ENCODE measurements at regions not wholly inside any gene's neighbourhood (a gene's known extent, or its start where the extent isn't known, plus 50 kb on each side); places are given as distances from the start of the nearest gene placed in this dataset.

DNA sequence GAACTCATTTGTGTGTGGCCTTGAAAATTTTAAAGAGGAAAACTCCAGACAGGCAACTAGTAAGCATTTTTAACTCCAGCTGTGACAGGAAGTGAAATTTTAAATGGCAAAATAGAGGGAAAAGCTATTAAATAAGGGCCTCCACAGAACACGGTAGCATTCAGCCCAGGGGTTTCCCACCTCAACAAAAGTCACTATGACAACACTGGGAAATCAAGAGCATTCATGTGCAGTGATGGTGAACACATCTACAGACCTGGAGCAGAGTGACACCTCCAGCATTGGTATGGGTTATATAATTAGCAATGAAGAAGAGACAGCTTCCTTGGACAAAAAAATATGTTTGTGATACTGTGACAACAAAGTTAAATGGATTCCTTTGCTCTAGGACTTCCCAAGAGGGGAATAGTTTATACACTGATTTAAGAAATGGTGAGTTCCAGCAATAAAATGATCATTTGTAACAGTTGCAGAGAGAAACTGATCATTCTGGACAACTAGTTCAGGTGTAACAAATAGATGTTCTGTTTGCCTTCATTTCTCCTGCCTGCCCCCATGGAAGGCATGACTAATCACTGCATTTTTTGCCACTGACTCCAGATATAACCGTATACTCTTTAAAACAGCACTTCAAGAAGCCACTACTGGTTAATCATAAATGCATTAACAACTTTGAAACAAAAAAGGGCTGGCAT is 93.3 kb upstream of the SLC44A1 start:
- no peak for DNase-seq

GRCh38 chr9:105151686-105151995 is 92.8 kb upstream of the SLC44A1 start:
- no peak for DNase-seq

- DNase-seq, result no peak
These were observed 89.7 kb upstream of the SLC44A1 start for GRCh38 chr9:105154723-105155191.

DNA sequence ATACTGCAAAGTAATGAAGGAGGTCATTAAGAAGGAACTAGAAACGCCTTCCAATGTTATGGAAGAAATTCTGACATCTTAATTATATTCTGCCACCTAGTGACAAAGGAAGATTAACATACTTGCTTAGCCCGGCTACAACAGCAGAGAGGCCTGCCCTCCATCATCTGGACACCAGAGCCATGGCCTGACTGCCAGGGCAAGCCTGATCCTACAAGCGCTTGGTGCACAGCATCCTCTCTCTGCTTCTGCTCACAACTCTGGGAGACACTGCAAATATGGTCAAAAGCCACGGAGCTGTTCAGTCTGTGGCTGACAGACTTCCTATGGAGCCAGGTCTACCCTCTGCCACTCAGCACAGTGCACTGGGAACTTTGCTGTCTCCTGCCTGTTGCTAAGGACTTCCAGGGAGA is 87.3 kb upstream of the SLC44A1 start:
- DNase-seq, result no peak

DNA sequence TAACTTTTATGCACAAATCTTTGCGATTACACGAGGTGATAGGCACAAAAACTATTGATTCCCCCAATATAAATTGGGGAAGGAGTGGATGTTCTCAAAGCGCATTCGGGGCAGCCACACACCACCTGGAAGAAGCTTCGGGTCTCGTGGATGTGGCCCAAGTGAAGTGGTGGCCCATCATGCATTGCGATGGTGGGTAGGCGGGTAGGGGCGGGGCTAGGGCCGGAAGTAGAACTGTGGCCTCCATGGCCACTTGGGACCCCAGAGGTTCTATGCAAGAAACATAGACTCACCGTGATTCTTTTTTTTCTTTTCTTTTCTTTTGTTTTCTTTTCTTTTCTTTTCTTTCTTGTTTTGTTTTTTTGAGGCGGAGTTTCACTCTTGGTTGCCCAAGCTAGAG is 86.4 kb upstream of the SLC44A1 start:
- DNase-seq, result no peak

GRCh38 chr9:105158898-105159297 is 85.6 kb upstream of the SLC44A1 start:
- no peak for DNase-seq

- no peak for DNase-seq
These were observed 75.6 kb upstream of the SLC44A1 start for GRCh38 chr9:105168870-105169319.

- DNase-seq, result no peak
These were observed 73.4 kb upstream of the SLC44A1 start for GRCh38 chr9:105171076-105171475.

DNA sequence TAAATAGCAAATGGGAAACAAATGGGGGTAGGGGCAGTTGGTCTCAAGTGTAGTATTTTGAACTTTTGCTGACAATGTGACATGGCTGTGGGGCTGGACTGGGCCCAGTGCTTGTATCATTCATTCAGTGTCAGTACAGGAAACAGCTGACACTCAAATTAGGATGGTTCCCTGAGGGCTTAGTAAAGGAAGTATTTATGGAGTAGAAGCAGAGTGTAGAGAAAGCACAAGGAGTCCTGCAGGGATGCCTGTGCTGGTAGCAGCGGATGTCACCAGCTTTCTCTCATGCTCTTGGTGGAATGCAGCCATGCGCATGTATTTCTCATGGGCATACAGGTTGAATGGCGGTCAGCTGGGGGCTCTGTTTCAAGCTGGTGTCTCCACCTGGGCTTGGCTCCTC is 72.9 kb upstream of the SLC44A1 start:
- DNase-seq, result no peak

DNA sequence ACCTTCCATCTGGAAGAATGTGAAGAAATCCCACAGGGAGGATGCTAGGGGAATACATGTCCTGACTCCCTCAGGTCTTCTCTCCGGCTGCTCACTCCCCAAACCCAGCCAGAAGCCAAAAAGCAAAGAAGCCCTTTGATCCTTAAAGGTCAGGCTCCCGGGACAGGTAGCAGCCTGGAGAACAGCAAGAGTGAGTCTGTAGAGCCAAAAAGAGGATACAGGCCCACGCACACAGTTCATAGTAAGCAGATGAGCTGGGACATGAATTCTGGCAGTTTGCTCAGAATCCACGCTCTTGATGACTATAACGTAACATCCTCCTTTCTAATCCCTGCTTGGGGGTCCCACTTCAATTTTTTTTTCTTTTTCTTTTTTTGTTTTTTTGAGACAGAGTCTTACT is 72.0 kb upstream of the SLC44A1 start:
- no peak for DNase-seq

- no peak for DNase-seq
These were observed 71.1 kb upstream of the SLC44A1 start for GRCh38 chr9:105173306-105173705.

GRCh38 chr9:105173826-105174225 is 70.6 kb upstream of the SLC44A1 start:
- DNase-seq, result no peak

DNA sequence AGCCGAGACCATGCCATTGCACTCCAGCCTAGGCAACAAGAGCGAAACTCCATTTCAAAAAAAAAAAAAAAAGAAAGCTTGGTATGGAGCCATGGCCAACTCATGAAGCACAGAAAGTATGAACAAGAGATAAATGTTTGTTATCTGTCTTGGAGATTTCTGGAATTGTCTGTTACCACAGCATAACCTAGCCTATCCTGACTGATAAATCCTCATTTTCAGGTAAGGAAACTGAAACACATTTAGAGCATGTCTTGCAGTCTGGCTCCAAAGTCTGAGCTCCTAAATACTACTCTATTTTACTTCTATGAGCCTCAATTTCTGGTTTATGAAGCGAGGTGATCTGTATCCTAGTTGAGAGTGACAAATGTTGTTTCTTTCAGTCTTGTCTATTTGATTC is 68.3 kb upstream of the SLC44A1 start:
- no peak for DNase-seq

- DNase-seq, result no peak
These were observed 66.4 kb upstream of the SLC44A1 start for GRCh38 chr9:105178076-105178475.

DNA sequence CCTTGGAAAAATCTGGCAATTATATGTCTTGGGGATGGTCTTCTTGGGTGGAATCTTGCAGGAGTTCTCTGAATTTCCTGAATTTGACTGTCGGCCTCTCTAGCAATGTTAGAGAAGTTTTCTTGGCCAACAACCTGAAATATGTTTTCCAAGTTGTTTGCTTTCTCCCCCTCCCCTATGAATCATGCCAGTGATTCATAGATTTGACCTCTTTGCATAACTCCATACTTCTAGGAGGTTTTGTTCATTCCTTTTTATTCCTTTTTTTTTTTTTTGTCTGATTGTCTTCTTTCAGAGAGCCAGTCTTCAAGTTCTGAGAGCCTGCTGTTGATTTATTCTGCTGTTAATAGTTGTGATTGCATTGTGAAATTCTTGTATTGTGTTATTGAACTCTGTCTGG is 56.7 kb upstream of the SLC44A1 start:
- DNase-seq, result no peak

- no peak for DNase-seq
These were observed 55.7 kb upstream of the SLC44A1 start for GRCh38 chr9:105188746-105189145.

DNA sequence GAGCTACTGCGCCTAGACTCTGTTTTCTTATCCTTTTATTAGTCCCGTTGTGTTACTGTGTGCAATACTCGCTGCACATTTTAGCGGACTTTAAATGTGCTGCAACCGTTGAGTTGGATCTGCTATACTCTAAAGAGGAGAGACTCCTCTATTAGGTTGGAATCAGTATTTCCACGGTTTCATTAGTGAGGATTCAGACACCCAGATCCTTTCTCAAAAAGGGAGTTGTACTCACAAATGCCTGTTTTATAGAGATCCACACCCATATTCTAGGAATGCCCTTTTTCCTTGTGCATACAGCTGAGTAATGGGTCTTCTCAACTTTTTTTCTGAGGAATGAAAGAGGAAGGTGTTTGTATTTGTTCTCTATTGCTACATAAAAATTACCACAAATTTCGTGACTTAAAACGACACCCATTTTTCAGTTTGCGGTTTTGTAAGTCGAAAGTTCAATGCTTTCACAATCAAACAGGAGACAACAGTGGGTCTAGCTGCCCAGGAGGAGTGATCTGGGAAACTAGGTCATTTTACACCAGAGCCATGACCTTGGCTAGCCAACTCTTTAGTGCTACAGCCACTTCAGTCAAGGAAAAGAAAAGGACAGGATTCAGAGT is 52.8 kb upstream of the SLC44A1 start:
- DNase-seq, result no peak

DNA sequence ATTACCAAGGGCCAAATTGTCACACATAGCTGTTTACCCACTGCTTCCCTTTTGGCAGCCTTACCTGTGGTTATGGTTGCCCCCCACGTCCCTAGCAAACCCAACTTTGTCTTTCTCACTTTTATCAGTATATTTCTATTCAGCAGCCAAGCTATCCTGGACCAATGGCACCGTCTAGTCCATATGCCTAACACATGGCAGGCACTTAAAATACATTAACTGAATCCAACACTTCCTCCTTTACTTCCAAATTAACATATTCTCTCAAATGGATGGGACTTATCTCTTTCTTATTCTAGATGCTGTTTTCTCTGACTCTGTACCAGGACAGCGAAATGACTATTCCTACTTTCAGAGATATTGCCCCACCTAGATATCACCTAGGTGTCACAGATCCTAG is 50.9 kb upstream of the SLC44A1 start:
- no peak for DNase-seq

DNA sequence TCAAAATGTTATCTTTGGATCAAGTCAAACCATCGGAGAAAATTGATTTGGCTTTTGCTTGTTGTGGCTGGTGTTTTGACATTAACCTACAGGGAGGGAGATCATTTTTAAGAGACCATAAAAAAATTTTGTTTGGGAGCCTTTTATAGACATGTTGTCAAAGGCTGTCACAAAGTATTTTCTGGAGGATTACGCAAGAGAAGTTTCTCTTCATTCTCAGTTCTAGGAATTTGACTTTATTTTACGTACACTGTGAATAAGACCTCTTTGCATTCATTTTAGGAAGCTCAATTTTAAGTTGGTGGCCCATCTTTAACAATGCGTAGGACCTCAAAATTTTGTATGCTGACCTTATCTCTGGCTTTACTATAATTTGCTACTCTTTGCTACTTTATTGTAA is 50.2 kb upstream of the SLC44A1 start:
- no peak for DNase-seq

Data from stimulated activated CD4-positive, alpha-beta T cell treated with anti-CD3 and anti-CD28 coated beads, Interleukin-4, amount 100 ng/mL, for 24 hours (primary cell).